ENCODE measurements at regions not wholly inside any gene's neighbourhood (a gene's known extent, or its start where the extent isn't known, plus 50 kb on each side); places are given as distances from the start of the nearest gene placed in this dataset.

DNA sequence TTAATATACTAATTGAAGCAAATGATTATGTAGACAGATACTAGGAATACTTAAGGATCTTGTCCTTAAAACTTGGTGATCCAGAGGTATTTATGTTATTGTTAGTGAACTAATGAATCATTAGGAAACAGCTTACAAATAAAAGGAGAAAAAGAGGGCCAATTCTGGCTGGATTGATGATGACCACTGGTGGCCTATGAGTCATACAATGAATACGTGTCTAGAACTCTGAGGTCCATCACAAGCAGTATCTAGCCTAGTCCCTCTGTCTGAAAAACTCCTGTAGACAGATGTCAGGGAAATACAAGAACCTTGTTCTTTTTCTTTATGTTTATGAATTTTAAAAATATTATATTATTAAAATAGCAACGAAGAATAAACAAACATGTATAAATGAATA is 51.7 kb upstream of the RTL1 start:
- DNase-seq (ENCODE audit: low read depth) = no peak

DNA sequence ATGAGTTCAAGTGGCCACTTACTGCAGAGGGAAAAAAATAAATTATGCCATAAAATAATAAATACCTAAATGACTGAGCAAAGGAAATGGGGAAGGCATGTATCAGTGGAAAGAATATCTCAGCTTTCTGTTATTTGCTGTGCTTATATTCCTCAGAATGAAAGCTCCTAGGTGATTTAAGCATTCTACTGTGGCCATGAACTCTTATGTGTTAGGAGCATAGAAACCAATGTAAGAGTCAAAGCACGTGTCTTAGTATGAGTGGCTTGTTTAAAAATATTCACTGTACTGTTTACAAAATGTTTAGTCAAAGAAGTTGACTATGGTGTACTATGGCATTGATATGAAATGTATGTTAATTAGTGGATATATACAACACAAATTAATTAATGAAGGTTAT is 59.0 kb upstream of the RTL1 start:
- no peak for DNase-seq (ENCODE audit: low read depth)

DNA sequence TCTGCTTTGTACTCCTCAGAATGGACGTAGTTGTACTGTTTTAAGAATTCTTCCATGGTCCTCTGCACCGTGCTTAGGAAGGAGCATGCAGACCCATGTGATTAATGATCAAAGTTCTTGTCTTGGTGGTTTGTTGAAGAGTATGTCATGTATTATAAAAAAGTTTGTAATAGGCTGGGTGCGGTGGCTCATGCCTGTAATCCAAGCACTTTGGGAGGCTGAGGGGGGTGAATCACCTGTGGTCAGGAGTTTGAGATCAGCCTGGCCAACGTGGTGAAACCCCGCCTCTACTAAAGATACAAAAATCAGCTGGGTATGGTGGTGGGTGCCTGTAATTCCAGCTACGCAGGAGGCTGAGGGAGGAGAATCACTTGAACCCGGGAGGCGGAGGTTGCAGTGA is 61.8 kb upstream of the RTL1 start:
- DNase-seq (ENCODE audit: low read depth) = no peak

GRCh38 chr14:100967178-100967577 is 63.7 kb upstream of the RTL1 start:
- no peak for DNase-seq (ENCODE audit: low read depth)

DNA sequence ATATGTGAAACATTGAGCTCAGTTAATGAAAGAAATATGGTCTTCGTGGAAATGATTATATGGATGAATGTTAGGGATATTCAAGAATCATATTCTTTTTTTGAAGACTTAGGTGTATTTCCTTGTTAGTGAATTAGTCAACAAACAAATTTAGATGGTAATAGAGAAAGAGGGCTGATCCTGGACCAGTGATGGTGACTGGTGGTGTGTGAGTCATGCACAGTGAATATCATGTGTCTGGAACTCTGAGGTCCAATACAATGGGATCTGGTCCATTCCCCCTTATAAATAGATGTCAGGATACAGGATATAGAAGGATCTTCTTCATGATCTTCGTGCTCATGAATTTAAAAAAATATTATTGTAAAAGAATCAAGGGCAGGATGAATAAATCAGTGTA is 64.4 kb upstream of the RTL1 start:
- no peak for DNase-seq (ENCODE audit: low read depth)

- DNase-seq (ENCODE audit: low read depth) = no peak
These were observed 68.8 kb upstream of the RTL1 start for GRCh38 chr14:100972118-100972897.

DNA sequence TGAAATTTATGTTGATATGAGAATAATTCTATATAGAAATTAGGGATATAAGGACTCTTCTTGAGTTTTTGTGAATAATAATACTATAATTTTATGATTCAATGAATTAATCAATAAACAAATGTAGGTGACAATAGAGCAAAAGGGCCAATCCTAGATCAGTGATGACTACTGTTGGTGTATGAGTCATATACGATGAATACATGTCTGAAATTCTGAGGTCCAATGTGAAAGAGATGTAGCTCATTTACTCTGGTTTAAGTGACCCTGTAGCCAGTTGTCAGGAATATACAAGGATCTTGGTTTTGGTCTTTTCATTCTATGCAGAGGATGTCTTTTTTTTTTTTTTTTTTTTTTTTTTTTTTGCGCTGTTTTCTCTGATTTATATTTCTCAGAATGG is 72.1 kb upstream of the RTL1 start:
- no peak for DNase-seq (ENCODE audit: low read depth)

DNA sequence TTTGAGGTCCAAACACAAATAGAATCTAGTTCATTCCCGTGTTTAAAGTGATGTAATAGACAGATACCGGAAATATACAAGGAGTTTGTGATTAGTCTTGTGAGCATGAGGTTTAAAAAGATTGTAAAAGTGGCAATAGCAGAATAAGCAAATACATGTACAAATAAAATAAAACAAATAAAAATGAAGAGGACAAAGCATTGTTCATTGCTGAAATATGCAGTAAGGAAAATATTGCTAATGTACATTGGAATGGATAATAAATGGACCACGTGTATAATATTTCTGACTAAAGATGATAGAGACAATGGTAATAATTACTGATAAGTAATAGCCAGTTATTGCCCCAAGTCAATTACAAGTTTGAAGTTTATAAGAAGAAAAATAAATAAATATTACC is 75.6 kb upstream of the RTL1 start:
- DNase-seq (ENCODE audit: low read depth) = no peak

DNA sequence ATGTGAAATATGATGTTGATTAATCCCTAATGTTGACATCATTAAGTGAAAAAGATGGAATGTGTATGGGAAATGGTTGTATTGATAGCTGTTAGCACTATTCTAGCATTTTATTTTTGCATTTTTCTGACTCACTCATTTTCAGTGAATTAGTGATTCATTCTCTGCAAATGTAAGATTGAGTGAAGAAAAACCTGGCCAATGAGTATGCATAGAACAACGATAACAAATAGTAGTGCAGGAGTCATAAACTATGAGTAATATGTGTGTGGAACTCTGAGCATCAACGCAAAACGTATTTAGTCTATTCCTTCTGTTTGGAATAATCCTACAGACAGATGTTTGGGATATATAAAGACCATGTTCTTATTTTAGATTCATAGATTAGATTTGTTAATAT is 76.3 kb upstream of the RTL1 start:
- DNase-seq (ENCODE audit: low read depth) = no peak

DNA sequence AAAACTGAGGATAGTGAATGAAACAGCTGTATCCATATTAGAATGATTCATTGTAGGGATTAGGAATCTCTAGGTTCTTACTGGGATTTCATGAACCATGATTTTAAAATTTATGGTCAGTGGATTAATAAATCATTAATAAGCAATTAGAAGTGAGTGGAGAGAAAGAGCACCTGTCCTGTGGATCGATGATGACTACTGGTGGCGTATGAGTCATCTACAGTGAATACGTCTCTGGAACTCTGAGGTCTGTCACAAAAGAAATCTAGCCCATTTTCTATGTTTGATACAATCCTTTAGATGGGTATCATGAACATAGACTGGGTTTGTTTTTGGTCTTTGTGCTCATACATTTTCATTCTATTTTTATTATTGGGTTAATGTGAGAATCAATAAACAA is 77.3 kb upstream of the RTL1 start:
- DNase-seq (ENCODE audit: low read depth) = no peak

GRCh38 chr14:100981809-100982208 is 78.3 kb upstream of the RTL1 start:
- DNase-seq (ENCODE audit: low read depth) = no peak

- DNase-seq (ENCODE audit: low read depth) = no peak
These were observed 78.8 kb upstream of the RTL1 start for GRCh38 chr14:100982353-100982752.

DNA sequence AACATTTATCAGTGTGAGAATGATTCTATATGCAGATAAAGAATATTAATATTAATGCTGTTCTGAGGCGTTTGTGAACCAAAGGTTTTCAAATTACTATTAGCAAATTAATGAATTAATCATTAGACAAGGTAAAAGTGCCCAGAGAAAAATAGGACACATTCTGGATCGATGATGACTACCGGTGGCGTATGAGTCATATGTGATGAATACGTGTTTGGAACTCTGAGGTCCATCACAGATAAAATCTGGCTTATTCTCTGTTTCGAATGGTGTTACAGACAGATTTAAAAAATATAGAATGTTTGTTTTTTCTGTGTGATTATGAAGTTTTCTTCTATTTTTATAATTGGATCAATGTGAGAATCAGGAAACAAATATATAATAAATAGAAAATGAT is 79.2 kb upstream of the RTL1 start:
- DNase-seq (ENCODE audit: low read depth) = no peak

GRCh38 chr14:100983710-100984109 is 80.2 kb upstream of the RTL1 start:
- DNase-seq (ENCODE audit: low read depth) = no peak

DNA sequence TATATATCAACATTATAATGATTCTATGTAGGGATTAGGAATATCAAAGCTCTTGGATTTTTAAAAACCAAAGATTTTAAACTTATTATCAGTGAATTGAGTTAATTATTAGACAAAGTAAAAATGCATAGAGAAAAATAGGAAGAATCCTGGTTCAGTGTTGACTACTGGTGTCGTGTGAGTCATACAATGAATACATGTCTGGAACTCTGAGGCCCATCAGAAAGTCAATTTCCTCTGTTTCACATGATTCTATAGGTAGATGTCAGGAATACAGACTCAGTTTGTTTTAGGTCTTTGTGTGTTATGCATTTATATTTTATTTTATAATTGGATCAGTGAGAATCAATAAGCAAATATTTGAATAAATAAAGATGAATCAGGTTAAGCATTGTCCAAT is 84.5 kb upstream of the RTL1 start:
- no peak for DNase-seq (ENCODE audit: low read depth)

GRCh38 chr14:100988411-100988900 is 84.9 kb upstream of the RTL1 start:
- DNase-seq (ENCODE audit: low read depth) = no peak

GRCh38 chr14:100988956-100989355 is 85.4 kb upstream of the RTL1 start:
- no peak for DNase-seq (ENCODE audit: low read depth)

GRCh38 chr14:100989924-100990323 is 86.4 kb upstream of the RTL1 start:
- no peak for DNase-seq (ENCODE audit: low read depth)

DNA sequence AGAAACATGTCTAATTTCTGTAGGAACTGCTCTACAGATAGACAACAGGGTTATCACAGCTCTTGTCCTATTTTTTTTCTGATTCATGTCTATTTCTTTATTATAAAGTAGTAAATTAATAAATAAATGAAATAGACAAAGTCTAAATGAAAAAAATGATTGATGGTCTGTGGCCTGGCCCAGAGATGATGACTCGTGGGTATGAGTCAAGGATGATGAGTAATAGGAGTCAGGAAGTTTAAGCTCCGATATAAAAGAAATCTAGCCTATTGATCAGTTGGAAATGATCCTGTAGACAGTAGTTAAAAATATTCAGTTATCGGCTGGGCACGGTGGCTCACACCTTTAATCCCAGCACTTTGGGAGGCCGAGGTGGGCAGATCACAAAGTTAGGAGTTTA is 90.6 kb upstream of the RTL1 start:
- no peak for DNase-seq (ENCODE audit: low read depth)

- DNase-seq (ENCODE audit: low read depth) = no peak
These were observed 91.3 kb upstream of the RTL1 start for GRCh38 chr14:100994756-100995330.

DNA sequence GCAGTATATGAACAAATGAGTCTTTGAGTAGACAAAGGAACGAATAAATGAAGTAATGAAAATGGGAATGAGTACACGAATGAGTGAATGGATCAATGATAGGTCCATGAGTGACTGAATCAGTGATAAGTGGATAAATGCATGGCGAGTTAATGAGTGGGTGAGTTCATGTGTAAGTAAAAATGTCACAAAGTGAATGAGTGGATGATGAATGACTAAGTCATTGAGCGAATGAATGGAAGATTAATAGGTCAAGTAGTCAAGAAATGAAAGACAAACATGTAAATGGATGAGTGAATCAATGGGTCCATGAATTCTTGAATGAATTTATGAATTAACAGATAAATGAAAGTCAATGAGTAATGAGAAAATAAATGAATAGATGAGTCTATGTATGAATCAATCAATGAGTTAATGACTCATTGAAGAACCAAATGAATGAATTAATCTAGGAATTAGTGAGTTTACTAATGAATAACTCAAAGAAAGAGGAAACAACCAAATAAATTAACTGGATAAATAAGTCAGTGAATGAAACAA is 97.3 kb upstream of the RTL1 start:
- DNase-seq (ENCODE audit: low read depth) = no peak

- no peak for DNase-seq (ENCODE audit: low read depth)
These were observed 98.0 kb upstream of the RTL1 start for GRCh38 chr14:101001311-101002069.

DNA sequence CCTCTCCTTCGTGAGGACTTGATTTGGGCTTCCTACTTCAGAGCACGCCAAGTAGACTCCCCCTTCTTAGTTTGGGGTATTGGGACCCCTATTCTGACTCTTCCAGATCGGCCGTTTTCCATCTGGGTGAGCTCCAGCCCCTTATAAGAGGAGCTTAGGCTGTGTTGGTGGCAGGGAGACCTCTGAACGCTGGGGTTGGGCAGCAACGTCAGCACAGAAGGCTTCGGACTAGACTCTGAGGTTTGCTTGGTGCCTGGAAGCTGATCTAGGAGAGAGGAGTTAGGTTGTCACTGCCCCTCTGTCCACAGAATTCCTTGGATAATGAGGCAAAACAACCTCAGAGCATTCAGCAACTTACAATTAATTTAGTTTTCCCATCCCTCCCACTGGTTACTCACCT is 99.2 kb upstream of the RTL1 start:
- DNase-seq (ENCODE audit: low read depth) = no peak
